ENCODE measurements at regions not wholly inside any gene's neighbourhood (a gene's known extent, or its start where the extent isn't known, plus 50 kb on each side); places are given as distances from the start of the nearest gene placed in this dataset.

DNA sequence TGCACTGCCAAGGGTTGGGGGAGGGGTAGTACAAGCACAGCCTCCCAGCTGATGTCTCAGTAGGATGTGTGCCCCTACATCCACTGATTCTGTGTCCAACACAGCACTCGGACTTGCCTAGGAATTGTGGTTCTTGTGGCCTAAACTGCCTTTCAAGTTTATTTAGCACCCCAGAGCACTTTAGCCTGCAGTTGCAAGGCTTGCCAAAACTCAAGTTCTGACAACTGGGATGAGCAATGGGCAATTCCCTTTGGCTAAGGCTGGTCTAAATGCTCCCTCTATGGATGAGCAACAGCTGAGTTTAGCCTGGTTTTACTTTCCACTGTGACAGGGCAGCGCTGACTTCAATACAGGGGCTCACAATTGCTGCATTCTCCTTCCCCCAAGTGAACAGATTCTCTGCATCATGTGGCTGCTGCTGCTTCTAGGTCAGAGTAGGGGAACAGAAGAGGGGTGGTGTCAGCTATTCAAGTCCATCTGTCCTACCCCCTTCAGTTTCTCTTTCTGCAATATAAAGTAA is 471.5 kb downstream of the PIK3C3 start:
- H2AFZ ChIP-seq (ENCODE audit: low read depth, low read length), result no peak overlapping the region
- no peak overlapping the region for H3K4me2 ChIP-seq (ENCODE audit: insufficient read depth, low read length)
- TF ChIP-seq MCM7 (IDR thresholded peaks at IDR 0.05) (no peak), HOXB6 (CRISPR knock-in tag; IDR thresholded peaks at IDR 0.05; ENCODE audit: borderline replicate concordance) (no peak), ATF7 (IDR thresholded peaks at IDR 0.05) (no peak), FOXP1 (CRISPR knock-in tag; IDR thresholded peaks at IDR 0.05) (no peak), GATA2 (CRISPR knock-in tag; IDR thresholded peaks at IDR 0.05) (no peak), ZKSCAN8 (CRISPR knock-in tag; IDR thresholded peaks at IDR 0.05) (no peak), SRSF7 (optimal IDR thresholded peaks at IDR 0.05; ENCODE audit: low read depth, low read length) (no peak), POLR2B (IDR thresholded peaks at IDR 0.05; ENCODE audit: low read depth, partially characterized antibody) (no peak), POLR2A (conservative IDR thresholded peaks at IDR 0.05) (no peak), KHSRP (IDR thresholded peaks at IDR 0.05) (no peak)
- TF ChIP-seq, protein P1, sequence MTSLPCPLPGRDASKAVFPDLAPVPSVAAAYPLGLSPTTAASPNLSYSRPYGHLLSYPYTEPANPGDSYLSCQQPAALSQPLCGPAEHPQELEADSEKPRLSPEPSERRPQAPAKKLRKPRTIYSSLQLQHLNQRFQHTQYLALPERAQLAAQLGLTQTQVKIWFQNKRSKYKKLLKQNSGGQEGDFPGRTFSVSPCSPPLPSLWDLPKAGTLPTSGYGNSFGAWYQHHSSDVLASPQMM (CRISPR knock-in tag; IDR thresholded peaks at IDR 0.05), result no peak
- TF ChIP-seq, protein P2, sequence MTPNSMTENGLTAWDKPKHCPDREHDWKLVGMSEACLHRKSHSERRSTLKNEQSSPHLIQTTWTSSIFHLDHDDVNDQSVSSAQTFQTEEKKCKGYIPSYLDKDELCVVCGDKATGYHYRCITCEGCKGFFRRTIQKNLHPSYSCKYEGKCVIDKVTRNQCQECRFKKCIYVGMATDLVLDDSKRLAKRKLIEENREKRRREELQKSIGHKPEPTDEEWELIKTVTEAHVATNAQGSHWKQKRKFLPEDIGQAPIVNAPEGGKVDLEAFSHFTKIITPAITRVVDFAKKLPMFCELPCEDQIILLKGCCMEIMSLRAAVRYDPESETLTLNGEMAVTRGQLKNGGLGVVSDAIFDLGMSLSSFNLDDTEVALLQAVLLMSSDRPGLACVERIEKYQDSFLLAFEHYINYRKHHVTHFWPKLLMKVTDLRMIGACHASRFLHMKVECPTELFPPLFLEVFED (CRISPR knock-in tag; conservative IDR thresholded peaks at IDR 0.05), result no peak
- TF ChIP-seq, protein P3, sequence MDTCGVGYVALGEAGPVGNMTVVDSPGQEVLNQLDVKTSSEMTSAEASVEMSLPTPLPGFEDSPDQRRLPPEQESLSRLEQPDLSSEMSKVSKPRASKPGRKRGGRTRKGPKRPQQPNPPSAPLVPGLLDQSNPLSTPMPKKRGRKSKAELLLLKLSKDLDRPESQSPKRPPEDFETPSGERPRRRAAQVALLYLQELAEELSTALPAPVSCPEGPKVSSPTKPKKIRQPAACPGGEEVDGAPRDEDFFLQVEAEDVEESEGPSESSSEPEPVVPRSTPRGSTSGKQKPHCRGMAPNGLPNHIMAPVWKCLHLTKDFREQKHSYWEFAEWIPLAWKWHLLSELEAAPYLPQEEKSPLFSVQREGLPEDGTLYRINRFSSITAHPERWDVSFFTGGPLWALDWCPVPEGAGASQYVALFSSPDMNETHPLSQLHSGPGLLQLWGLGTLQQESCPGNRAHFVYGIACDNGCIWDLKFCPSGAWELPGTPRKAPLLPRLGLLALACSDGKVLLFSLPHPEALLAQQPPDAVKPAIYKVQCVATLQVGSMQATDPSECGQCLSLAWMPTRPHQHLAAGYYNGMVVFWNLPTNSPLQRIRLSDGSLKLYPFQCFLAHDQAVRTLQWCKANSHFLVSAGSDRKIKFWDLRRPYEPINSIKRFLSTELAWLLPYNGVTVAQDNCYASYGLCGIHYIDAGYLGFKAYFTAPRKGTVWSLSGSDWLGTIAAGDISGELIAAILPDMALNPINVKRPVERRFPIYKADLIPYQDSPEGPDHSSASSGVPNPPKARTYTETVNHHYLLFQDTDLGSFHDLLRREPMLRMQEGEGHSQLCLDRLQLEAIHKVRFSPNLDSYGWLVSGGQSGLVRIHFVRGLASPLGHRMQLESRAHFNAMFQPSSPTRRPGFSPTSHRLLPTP (IDR thresholded peaks at IDR 0.05; ENCODE audit: borderline replicate concordance, extremely low read depth, insufficient read length), result no peak
- TF ChIP-seq, protein P4, sequence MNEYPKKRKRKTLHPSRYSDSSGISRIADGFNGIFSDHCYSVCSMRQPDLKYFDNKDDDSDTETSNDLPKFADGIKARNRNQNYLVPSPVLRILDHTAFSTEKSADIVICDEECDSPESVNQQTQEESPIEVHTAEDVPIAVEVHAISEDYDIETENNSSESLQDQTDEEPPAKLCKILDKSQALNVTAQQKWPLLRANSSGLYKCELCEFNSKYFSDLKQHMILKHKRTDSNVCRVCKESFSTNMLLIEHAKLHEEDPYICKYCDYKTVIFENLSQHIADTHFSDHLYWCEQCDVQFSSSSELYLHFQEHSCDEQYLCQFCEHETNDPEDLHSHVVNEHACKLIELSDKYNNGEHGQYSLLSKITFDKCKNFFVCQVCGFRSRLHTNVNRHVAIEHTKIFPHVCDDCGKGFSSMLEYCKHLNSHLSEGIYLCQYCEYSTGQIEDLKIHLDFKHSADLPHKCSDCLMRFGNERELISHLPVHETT (CRISPR knock-in tag; conservative IDR thresholded peaks at IDR 0.05 in 1 of 2, IDR thresholded peaks at IDR 0.05 in 1 of 2), result no peak
- DNase-seq (ENCODE audit: extremely low read depth in 1 of 4, low spot score in 3 of 4) (no peak), FAIRE-seq (no peak), ATAC-seq (no peak)
- no peaks in the 10 kb centered on the region for H3K36me3 ChIP-seq (ENCODE audit: control insufficient read depth, insufficient read depth, low read length)
- no peak overlapping the region for H3K9ac ChIP-seq (ENCODE audit: insufficient read depth in 1 of 2, low read depth in 2 of 2, low read length in 2 of 2)
- H3K9me3 ChIP-seq (replicated peaks; ENCODE audit: control insufficient read depth, insufficient read depth, low read depth, low read length), result no peaks in the 10 kb centered on the region
- no peaks in the 10 kb centered on the region for H4K20me1 ChIP-seq (replicated peaks; ENCODE audit: control insufficient read depth, insufficient read depth, low read length)
- WGBS (ENCODE audit: insufficient coverage, low coverage, missing lambda C conversion rate), result 0% methylated on average over 2 of the region's 2 CpGs
- no peak overlapping the region for H3K4me3 ChIP-seq
- ChIA-PET CTCF (ENCODE audit: low intra/inter-chr PET ratio) (no interaction called here), POLR2A (no interaction called here)
- H3K79me2 ChIP-seq (ENCODE audit: control insufficient read depth, insufficient read depth, low read length), result no peaks in the 10 kb centered on the region
- in situ Hi-C loops (cut with MboI), result no loop called here
- no peaks in the 10 kb centered on the region for H3K9me1 ChIP-seq (ENCODE audit: control insufficient read depth, insufficient read depth, low read length)
- intact Hi-C loops (cut with micrococcal nuclease), result no loop called here
- H3K27ac ChIP-seq (ENCODE audit: extremely low read depth, low read depth, low read length), result no peak overlapping the region
- H3K27me3 ChIP-seq (ENCODE audit: control insufficient read depth in 2 of 2, insufficient read depth in 2 of 2, low read length in 2 of 2), result no peaks in the 10 kb centered on the region
- BruUV-seq (replicated peaks), result no TSS peak
- no peaks in the 10 kb centered on the region for H3K4me1 ChIP-seq (replicated peaks in 1 of 2; ENCODE audit: control insufficient read depth in 2 of 2, insufficient read depth in 2 of 2, low read length in 2 of 2)
